ENCODE measurements at regions not wholly inside any gene's neighbourhood (a gene's known extent, or its start where the extent isn't known, plus 50 kb on each side); places are given as distances from the start of the nearest gene placed in this dataset. TPM values are rescaled to one million over a fixed set of nuclear protein-coding genes. Genes with fewer than 3 reads are reported as not detected.

DNA sequence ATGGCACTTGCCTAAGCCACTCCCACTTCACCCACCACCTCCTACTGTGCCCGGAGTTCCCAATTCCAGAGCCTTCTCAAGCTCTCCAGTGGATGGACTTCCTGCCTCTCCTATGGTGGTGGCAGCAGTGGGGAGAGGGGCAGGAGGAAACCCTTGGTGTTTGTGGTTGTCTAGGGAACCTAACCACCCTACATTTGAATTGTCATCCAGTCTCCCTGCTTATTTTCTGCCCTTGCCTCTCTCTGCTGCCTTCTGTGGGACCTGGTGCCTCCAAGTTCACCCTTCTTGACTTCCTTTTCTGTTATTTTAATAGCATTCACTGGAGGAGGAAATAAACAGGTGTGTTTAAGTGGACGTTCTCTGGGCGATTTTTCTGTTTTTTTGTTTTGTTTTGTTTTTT, 50.0 kb upstream of the HPCAL1 start:
- H4K20me1 ChIP-seq (ENCODE audit: insufficient read depth, low read length), result no peaks in the 10 kb centered on the region
- H3K4me3 Mint-ChIP-seq, result no peak overlapping the region
- no CpG with 5 or more reads among the region's 3 CpGs for WGBS (ENCODE audit: insufficient coverage)
- H3K27me3 ChIP-seq (ENCODE audit: control insufficient read depth in 2 of 2, insufficient read depth in 2 of 2, low read length in 2 of 2), result peaks cover 0 to 15% of the 10 kb centered on the region in 2 donors
- no peak overlapping the region for H2AFZ ChIP-seq (ENCODE audit: insufficient read depth, low read depth, low read length, poor library complexity, severe bottlenecking)
- peaks cover 9% of the 10 kb centered on the region for H3K4me1 Mint-ChIP-seq
- no peaks in the 10 kb centered on the region for H3K36me3 ChIP-seq (replicated peaks in 1 of 2; ENCODE audit: control insufficient read depth in 1 of 2, insufficient read depth in 2 of 2, low read length in 2 of 2)
- H3K4me2 ChIP-seq (replicated peaks; ENCODE audit: extremely low read depth, low read length, poor library complexity, severe bottlenecking), result no peak overlapping the region
- TF ChIP-seq, protein P1, sequence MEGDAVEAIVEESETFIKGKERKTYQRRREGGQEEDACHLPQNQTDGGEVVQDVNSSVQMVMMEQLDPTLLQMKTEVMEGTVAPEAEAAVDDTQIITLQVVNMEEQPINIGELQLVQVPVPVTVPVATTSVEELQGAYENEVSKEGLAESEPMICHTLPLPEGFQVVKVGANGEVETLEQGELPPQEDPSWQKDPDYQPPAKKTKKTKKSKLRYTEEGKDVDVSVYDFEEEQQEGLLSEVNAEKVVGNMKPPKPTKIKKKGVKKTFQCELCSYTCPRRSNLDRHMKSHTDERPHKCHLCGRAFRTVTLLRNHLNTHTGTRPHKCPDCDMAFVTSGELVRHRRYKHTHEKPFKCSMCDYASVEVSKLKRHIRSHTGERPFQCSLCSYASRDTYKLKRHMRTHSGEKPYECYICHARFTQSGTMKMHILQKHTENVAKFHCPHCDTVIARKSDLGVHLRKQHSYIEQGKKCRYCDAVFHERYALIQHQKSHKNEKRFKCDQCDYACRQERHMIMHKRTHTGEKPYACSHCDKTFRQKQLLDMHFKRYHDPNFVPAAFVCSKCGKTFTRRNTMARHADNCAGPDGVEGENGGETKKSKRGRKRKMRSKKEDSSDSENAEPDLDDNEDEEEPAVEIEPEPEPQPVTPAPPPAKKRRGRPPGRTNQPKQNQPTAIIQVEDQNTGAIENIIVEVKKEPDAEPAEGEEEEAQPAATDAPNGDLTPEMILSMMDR (IDR thresholded peaks at IDR 0.05), result no peak
- DNase-seq, result no peak
- no peak overlapping the region for H3K4me3 ChIP-seq (replicated peaks in 1 of 3; ENCODE audit: low read depth in 2 of 3, low read length in 3 of 3)
- H3K27ac ChIP-seq (ENCODE audit: low read depth in 1 of 2, low read length in 2 of 2), result no peak overlapping the region
- H3K27ac Mint-ChIP-seq, result no peak overlapping the region
- H3K4me1 ChIP-seq (ENCODE audit: control insufficient read depth in 1 of 2, insufficient read depth in 2 of 2, low read length in 2 of 2), result peaks cover 13 to 24% of the 10 kb centered on the region in 2 donors
- H3K79me2 ChIP-seq (ENCODE audit: insufficient read depth, low read length), result no peaks in the 10 kb centered on the region
- H3K9ac ChIP-seq (ENCODE audit: insufficient read depth, low read length, poor library complexity, severe bottlenecking), result no peak overlapping the region
- H3K36me3 Mint-ChIP-seq, result peaks cover 0 to 6% of the 10 kb centered on the region in 2 donors
- peaks cover 2 to 19% of the 10 kb centered on the region in 2 donors for H3K9me3 ChIP-seq (replicated peaks in 1 of 2; ENCODE audit: control insufficient read depth in 1 of 2, insufficient read depth in 1 of 2, low read length in 2 of 2)
- intact Hi-C loops (cut with micrococcal nuclease), result no loop called here
- H3K27me3 Mint-ChIP-seq (ENCODE audit: low read depth in 3 of 3), result peaks cover 24 to 54% (median 39%) of the 10 kb centered on the region in 3 donors
- peaks cover 9 to 26% (median 23%) of the 10 kb centered on the region in 7 donors for H3K9me3 Mint-ChIP-seq

Small RNA genes in the stretch of these regions (small RNA-seq; reads per million reads assigned to genes)
- not detected for gene MIR4261 (ENCODE audit: insufficient read length, low read depth)

Measured in CD14-positive monocyte (primary cell).